ENCODE measurements at regions not wholly inside any gene's neighbourhood (a gene's known extent, or its start where the extent isn't known, plus 50 kb on each side); places are given as distances from the start of the nearest gene placed in this dataset.

- no peak for DNase-seq (ENCODE audit: low spot score)
- ATAC-seq: no peak
- intact Hi-C loops (cut with DNase I): loop anchor here (10.0 kb wide), 1 partner anchor 1665 kb away; no protein-coding TSS in a partner anchor
Measured at GRCh38 chr3:116969646-116970045, 260.1 kb downstream of the TUSC7 start.

- intact Hi-C loops (cut with DNase I): loop anchor here (10.0 kb wide), 1 partner anchor 1667 kb away; no protein-coding TSS in a partner anchor
- no peak for ATAC-seq
- no peak for DNase-seq (ENCODE audit: low spot score)
Measured at GRCh38 chr3:116971531-116971930, 262.0 kb downstream of the TUSC7 start.

- ATAC-seq (no peak), DNase-seq (ENCODE audit: low spot score) (no peak)
- intact Hi-C loops (cut with DNase I): loop anchor here (10.0 kb wide), 1 partner anchor 1670 kb away; no protein-coding TSS in a partner anchor
Measured at GRCh38 chr3:116974702-116975101, 265.1 kb downstream of the TUSC7 start.

- intact Hi-C loops (cut with DNase I): loop anchor here (10.0 kb wide), 1 partner anchor 1673 kb away; no protein-coding TSS in a partner anchor
- no peak for DNase-seq (ENCODE audit: low spot score)
- no peak for ATAC-seq
Measured at GRCh38 chr3:116977441-116977840, 267.9 kb downstream of the TUSC7 start.

- ATAC-seq: no peak
- intact Hi-C loops (cut with DNase I): no loop called here
- no peak for DNase-seq (ENCODE audit: low spot score)
Measured at GRCh38 chr3:116980099-116980498, 270.5 kb downstream of the TUSC7 start.

- DNase-seq (ENCODE audit: low spot score): no peak
- no peak for ATAC-seq
- intact Hi-C loops (cut with DNase I): no loop called here
Measured at GRCh38 chr3:116981089-116981488, 271.5 kb downstream of the TUSC7 start.

- no peak for ATAC-seq
- intact Hi-C loops (cut with DNase I): no loop called here
- DNase-seq (ENCODE audit: low spot score): no peak
Measured at GRCh38 chr3:116984301-116984700, 274.7 kb downstream of the TUSC7 start.

GRCh38 chr3:116994351-116994879 is 284.8 kb downstream of the TUSC7 start:
- ATAC-seq: no peak
- no peak for DNase-seq (ENCODE audit: low spot score)
- intact Hi-C loops (cut with DNase I): no loop called here

- ATAC-seq: no peak
- intact Hi-C loops (cut with DNase I): no loop called here
- DNase-seq (ENCODE audit: low spot score): no peak
Measured at GRCh38 chr3:117003501-117003900, 293.9 kb downstream of the TUSC7 start.

- DNase-seq (ENCODE audit: low spot score): no peak
- intact Hi-C loops (cut with DNase I): no loop called here
Measured at GRCh38 chr3:117005274-117005673, 295.7 kb downstream of the TUSC7 start.

GRCh38 chr3:117005911-117006522 is 296.4 kb downstream of the TUSC7 start:
- intact Hi-C loops (cut with DNase I): no loop called here
- no peak for DNase-seq (ENCODE audit: low spot score)
- ATAC-seq: no peak

More at GRCh38 chr3:117005274-117005673, 295.7 kb downstream of the TUSC7 start:
- no peak for ATAC-seq

GRCh38 chr3:117010318-117010717 is 300.7 kb downstream of the TUSC7 start:
- ATAC-seq (no peak), DNase-seq (ENCODE audit: low spot score) (no peak)
- intact Hi-C loops (cut with DNase I): no loop called here

GRCh38 chr3:117011687-117012250 is 302.2 kb downstream of the TUSC7 start:
- intact Hi-C loops (cut with DNase I): no loop called here
- no peak for ATAC-seq
- DNase-seq (ENCODE audit: low spot score): no peak

- ATAC-seq (no peak), DNase-seq (ENCODE audit: low spot score) (no peak)
- intact Hi-C loops (cut with DNase I): no loop called here
Measured at GRCh38 chr3:117016378-117016777, 306.8 kb downstream of the TUSC7 start.

GRCh38 chr3:117017135-117017894 is 307.7 kb downstream of the TUSC7 start:
- ATAC-seq (no peak), DNase-seq (ENCODE audit: low spot score) (no peak)
- intact Hi-C loops (cut with DNase I): no loop called here

GRCh38 chr3:117018655-117019054 is 309.1 kb downstream of the TUSC7 start:
- DNase-seq (ENCODE audit: low spot score): no peak
- no peak for ATAC-seq
- intact Hi-C loops (cut with DNase I): no loop called here

GRCh38 chr3:117019082-117019713 is 309.6 kb downstream of the TUSC7 start:
- intact Hi-C loops (cut with DNase I): no loop called here
- DNase-seq (ENCODE audit: low spot score) (peak; percentile 76), ATAC-seq (peak; percentile 93)

- DNase-seq (ENCODE audit: low spot score): no peak
- ATAC-seq: no peak
- intact Hi-C loops (cut with DNase I): no loop called here
Measured at GRCh38 chr3:117026401-117026800, 316.8 kb downstream of the TUSC7 start.

- intact Hi-C loops (cut with DNase I): no loop called here
- DNase-seq (ENCODE audit: low spot score) (no peak), ATAC-seq (peak; percentile 66)
Measured at GRCh38 chr3:117035745-117036144, 326.2 kb downstream of the TUSC7 start.

Measured in sciatic nerve (tissue), 2 donors.